ENCODE measurements at regions not wholly inside any gene's neighbourhood (a gene's known extent, or its start where the extent isn't known, plus 50 kb on each side); places are given as distances from the start of the nearest gene placed in this dataset.

DNA sequence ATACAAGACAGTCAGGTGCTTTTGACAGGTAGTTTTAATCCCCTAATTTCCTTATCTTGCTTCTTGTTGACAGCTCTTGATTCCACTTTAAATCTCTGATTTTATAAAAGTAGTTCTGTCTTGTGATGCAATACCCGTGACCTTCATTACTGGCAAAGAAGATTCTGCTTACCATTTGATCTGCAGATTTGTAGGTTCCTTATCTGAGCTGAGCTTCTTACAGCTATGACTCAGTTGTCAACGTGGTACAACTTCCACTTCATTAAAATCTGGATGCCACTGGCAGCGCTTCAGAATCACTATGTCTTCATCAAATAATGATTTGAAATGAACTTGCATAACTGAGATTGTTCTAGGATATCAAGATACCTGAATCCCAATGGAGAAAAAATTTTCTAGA lies 543.6 kb upstream of the B3GALT2 start:
- intact Hi-C loops (cut with DNase I), result no loop called here
- TF ChIP-seq, protein P1, sequence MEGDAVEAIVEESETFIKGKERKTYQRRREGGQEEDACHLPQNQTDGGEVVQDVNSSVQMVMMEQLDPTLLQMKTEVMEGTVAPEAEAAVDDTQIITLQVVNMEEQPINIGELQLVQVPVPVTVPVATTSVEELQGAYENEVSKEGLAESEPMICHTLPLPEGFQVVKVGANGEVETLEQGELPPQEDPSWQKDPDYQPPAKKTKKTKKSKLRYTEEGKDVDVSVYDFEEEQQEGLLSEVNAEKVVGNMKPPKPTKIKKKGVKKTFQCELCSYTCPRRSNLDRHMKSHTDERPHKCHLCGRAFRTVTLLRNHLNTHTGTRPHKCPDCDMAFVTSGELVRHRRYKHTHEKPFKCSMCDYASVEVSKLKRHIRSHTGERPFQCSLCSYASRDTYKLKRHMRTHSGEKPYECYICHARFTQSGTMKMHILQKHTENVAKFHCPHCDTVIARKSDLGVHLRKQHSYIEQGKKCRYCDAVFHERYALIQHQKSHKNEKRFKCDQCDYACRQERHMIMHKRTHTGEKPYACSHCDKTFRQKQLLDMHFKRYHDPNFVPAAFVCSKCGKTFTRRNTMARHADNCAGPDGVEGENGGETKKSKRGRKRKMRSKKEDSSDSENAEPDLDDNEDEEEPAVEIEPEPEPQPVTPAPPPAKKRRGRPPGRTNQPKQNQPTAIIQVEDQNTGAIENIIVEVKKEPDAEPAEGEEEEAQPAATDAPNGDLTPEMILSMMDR (IDR thresholded peaks at IDR 0.05), result no peak
- Histone ChIP-seq H3K9me3 (no peaks in the 10 kb centered on the region), H3K27me3 (no peaks in the 10 kb centered on the region), H3K4me3 (no peak overlapping the region), H3K36me3 (no peaks in the 10 kb centered on the region), H3K4me1 (no peaks in the 10 kb centered on the region), H3K27ac (no peak overlapping the region)
- ATAC-seq, result peak; percentile 40
- DNase-seq, result peak in 1 of 4 donors; percentile 3

DNA sequence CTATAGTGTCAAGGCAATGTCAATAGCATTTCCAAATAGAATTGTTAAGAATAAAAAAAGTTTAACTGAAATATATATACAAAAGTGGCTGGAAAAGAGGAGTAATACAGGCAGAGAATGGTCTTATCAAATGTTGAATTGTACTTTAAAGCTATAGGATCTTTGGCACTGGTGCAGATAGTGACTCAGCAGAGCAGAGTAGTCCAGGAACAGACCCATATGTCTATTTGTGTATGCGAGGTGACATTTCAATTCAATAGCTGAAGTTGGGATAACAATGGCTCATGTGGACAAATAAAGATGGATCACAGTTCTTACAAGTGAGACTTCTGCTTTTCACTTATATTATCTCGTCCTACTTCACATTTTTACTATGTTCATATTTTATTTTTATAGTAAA lies 543.0 kb upstream of the B3GALT2 start:
- H3K27me3 ChIP-seq, result no peaks in the 10 kb centered on the region
- intact Hi-C loops (cut with DNase I), result no loop called here
- ATAC-seq, result no peak
- no peak overlapping the region for H3K4me3 ChIP-seq
- DNase-seq, result peak in 1 of 4 donors; percentile 10
- TF ChIP-seq, protein P1 (IDR thresholded peaks at IDR 0.05), result no peak
- H3K4me1 ChIP-seq, result no peaks in the 10 kb centered on the region
- no peak overlapping the region for H3K27ac ChIP-seq
- H3K36me3 ChIP-seq, result no peaks in the 10 kb centered on the region
- no peaks in the 10 kb centered on the region for H3K9me3 ChIP-seq

DNA sequence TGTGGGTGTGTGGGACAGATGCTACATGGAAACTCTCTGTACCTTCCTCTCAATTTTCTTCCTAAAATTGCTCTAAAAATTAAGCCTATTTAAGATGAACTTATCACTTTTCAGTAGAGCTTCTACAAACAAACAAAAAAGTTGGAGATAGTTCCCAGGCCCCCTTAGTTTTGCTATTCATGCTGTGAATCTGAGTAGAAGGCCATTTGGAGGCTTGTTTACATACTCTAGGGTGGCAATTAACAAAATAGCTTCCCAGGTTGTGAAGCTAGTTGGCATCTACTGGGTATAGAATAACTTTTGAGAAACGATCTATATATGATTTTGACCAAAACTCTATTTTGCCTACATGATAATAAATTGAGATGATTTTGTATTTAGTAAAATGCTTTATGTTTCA lies 541.4 kb upstream of the B3GALT2 start:
- DNase-seq (no peak), ATAC-seq (no peak)
- Histone ChIP-seq H3K4me3 (no peak overlapping the region), H3K27ac (no peak overlapping the region), H3K36me3 (no peaks in the 10 kb centered on the region), H3K9me3 (peaks cover 0 to 2% of the 10 kb centered on the region in 2 donors), H3K27me3 (no peaks in the 10 kb centered on the region), H3K4me1 (no peaks in the 10 kb centered on the region)
- intact Hi-C loops (cut with DNase I), result no loop called here
- TF ChIP-seq, protein P1 (IDR thresholded peaks at IDR 0.05), result no peak

DNA sequence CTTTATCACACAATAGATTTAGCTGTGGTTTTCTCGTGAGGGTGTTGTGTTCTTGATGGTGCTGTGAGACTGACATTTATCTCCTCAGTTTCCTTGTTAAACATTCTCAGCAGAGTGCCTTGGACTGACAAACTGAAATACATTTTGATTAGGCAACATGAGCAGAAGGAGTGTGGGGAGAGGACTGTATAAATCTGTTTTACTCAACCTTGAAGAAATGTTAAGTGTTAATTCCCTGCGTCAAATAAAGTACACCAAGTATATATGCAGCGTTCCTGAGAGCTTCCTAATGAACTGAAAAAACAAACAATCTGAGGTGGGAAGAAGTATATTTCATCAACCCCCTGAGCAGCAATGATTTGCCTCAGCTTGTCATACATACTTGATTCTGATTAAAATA lies 540.3 kb upstream of the B3GALT2 start:
- no peak overlapping the region for H3K27ac ChIP-seq
- intact Hi-C loops (cut with DNase I), result no loop called here
- ATAC-seq, result no peak

DNA sequence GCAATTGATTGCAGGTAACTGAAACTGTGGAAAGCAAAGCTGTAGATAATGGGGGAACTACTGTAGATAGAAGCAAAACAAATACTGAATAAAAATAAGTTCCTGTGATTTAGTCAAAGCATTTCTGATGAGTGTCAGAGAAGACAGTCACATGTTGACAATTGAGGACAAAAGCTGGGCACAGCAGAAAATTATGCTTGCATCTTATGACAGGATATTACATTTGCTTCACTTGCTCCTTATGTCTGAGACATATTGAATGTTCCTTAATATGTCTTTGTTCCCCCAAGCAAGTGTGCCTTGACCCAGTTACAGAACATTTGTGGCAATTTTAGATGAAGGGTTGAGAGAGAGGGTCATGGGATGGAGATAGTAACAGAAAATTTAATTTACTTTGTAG lies 526.0 kb upstream of the B3GALT2 start:
- Histone ChIP-seq H3K27ac (no peak overlapping the region), H3K36me3 (no peaks in the 10 kb centered on the region), H3K4me1 (no peaks in the 10 kb centered on the region), H3K9me3 (no peaks in the 10 kb centered on the region), H3K4me3 (no peak overlapping the region), H3K27me3 (no peaks in the 10 kb centered on the region)
- intact Hi-C loops (cut with DNase I), result no loop called here
- ATAC-seq, result no peak
- TF ChIP-seq, protein P1 (IDR thresholded peaks at IDR 0.05), result no peak
- no peak for DNase-seq

More for the DNA sequence above, 540.3 kb upstream of the B3GALT2 start:
- peaks cover 0 to 2% of the 10 kb centered on the region in 2 donors for H3K9me3 ChIP-seq
- no peak for DNase-seq
- no peak overlapping the region for H3K4me3 ChIP-seq
- no peaks in the 10 kb centered on the region for H3K4me1 ChIP-seq
- H3K27me3 ChIP-seq, result no peaks in the 10 kb centered on the region
- TF ChIP-seq, protein P1 (IDR thresholded peaks at IDR 0.05), result no peak
- H3K36me3 ChIP-seq, result no peaks in the 10 kb centered on the region

Measured in left lung (tissue), 4 donors.